DND-41 (cell line): ENCODE measurements at regions not wholly inside any gene's neighbourhood (a gene's known extent, or its start where the extent isn't known, plus 50 kb on each side); places are given as distances from the start of the nearest gene placed in this dataset.

Experiments used
- CTCF ChIP-seq: IDR thresholded peaks from 2 replicates; pipeline ENCODE4 v1.5.1; 2012; ENCODE audit warnings: borderline replicate concordance, low read length, moderate library complexity, mild to moderate bottlenecking; ENCODE audit not compliant: poor library complexity, severe bottlenecking; ENCODE audit errors: extremely low read depth
- EZH2 ChIP-seq: IDR thresholded peaks from 3 replicates; pipeline ENCODE4 v1.6.1; 2012; ENCODE audit warnings: borderline replicate concordance, low read depth, mild to moderate bottlenecking, moderate library complexity, low read length, inconsistent platforms; ENCODE audit not compliant: severe bottlenecking

- TF ChIP-seq EZH2 (no peak), CTCF (no peak)
Observed at GRCh38 chr3:178283561-178283960, 252.7 kb upstream of the KCNMB2 start.
